Upper lobe of left lung (tissue), 4 donors: ENCODE measurements at regions not wholly inside any gene's neighbourhood (a gene's known extent, or its start where the extent isn't known, plus 50 kb on each side); places are given as distances from the start of the nearest gene placed in this dataset.

Experiments used
- CTCF ChIP-seq, 6 experiments: fragments of 450-650 bp in 4 of 6; fragments of 200-600 bp in 2 of 6; sonication (generic) in 2 of 6; IDR thresholded peaks; one replicate each; pipeline ENCODE4 v1.5.1; 2016 to 2019; ENCODE audit warnings: antibody characterized with exemption in 6 of 6
- EP300 ChIP-seq, 4 donors: sonication (generic); formaldehyde crosslinking; IDR thresholded peaks; one replicate each; pipeline ENCODE4 v1.5.1; 2017; ENCODE audit warnings: antibody characterized with exemption in 4 of 4, control low read depth in 2 of 4
- POLR2A ChIP-seq, 4 donors: fragments of 450-650 bp; IDR thresholded peaks; one replicate each; pipeline ENCODE4 v1.5.1; 2016 to 2017; ENCODE audit warnings: antibody characterized with exemption in 4 of 4, mild to moderate bottlenecking in 2 of 4
- POLR2AphosphoS5 ChIP-seq, 2 donors: sonication (generic); formaldehyde crosslinking; IDR thresholded peaks; one replicate each; pipeline ENCODE4 v1.5.1; 2017; ENCODE audit warnings: antibody characterized with exemption in 2 of 2

GRCh38 chr7:21140622-21141021 lies 287.3 kb upstream of the SP4 start:
- TF ChIP-seq POLR2A (IDR thresholded peaks at IDR 0.05) (no peak), CTCF (IDR thresholded peaks at IDR 0.05) (no peak), POLR2AphosphoS5 (IDR thresholded peaks at IDR 0.05) (no peak), EP300 (IDR thresholded peaks at IDR 0.05) (no peak)
